H1 (cell line): ENCODE measurements at regions not wholly inside any gene's neighbourhood (a gene's known extent, or its start where the extent isn't known, plus 50 kb on each side); places are given as distances from the start of the nearest gene placed in this dataset.

Experiments
- CTCF ChIA-PET: fragments of 300-600 bp; sonication (Branson Sonifier 250); formaldehyde crosslinking; loops from one replicate; lab custom pipeline; 2021; ENCODE audit not compliant: partially characterized antibody; lab: Charles Lee
- POLR2A ChIA-PET: fragments of 300-600 bp; sonication (Branson Sonifier 250); formaldehyde crosslinking; loops from one replicate; lab custom pipeline; 2021; ENCODE audit warnings: inconsistent platforms; ENCODE audit not compliant: partially characterized antibody; lab: Charles Lee
- DNase-seq, 2 experiments: peaks; one replicate each; pipeline versions ENCODE4 v3.0.0 to v3.0.0-alpha.2; 2010 to 2022; ENCODE audit warnings: low spot score in 2 of 2, low read depth in 1 of 2, mixed read lengths in 1 of 2
- FAIRE-seq: peaks from 2 replicates; lab custom pipeline; 2011; peaks lifted over from hg19 to GRCh38; lab: Jason Lieb, UNC
- H2AFZ ChIP-seq: 2 replicates; pipeline ENCODE4 v1.8.1; 2012; ENCODE audit warnings: low read length, inconsistent platforms
- H2AK5ac ChIP-seq: 2 replicates; pipeline ENCODE4 v1.6.1; 2013; ENCODE audit warnings: low read depth, low read length
- H2BK120ac ChIP-seq: replicated peaks from 2 replicates; pipeline ENCODE3; 2013; ENCODE audit warnings: low read depth, low read length, inconsistent platforms
- H2BK12ac ChIP-seq: 2 replicates; pipeline ENCODE4 v1.6.1; 2013; ENCODE audit warnings: low read depth, low read length
- H2BK15ac ChIP-seq: 2 replicates; pipeline ENCODE4 v1.6.1; 2013; ENCODE audit warnings: low read length
- H2BK20ac ChIP-seq: 2 replicates; pipeline ENCODE4 v1.6.1; 2013; ENCODE audit warnings: low read length
- H2BK5ac ChIP-seq: 2 replicates; pipeline ENCODE4 v1.6.1; 2013; ENCODE audit warnings: low read depth, low read length
- H3K14ac ChIP-seq: 2 replicates; pipeline ENCODE4 v1.6.1; 2013; ENCODE audit warnings: inconsistent platforms; ENCODE audit not compliant: insufficient read length
- H3K18ac ChIP-seq: 2 replicates; pipeline ENCODE4 v1.6.1; 2013; ENCODE audit warnings: low read length; ENCODE audit errors: extremely low read depth
- H3K23ac ChIP-seq: 2 replicates; pipeline ENCODE4 v1.6.1; 2013; ENCODE audit warnings: inconsistent platforms; ENCODE audit not compliant: insufficient read length
- H3K23me2 ChIP-seq: 2 replicates; pipeline ENCODE4 v1.6.1; 2013; ENCODE audit warnings: low read depth, low read length
- H3K27ac ChIP-seq: 2 replicates; pipeline ENCODE4 v1.6.1; 2011; ENCODE audit warnings: low read depth, low read length, inconsistent platforms
- H3K27me3 ChIP-seq, 4 experiments: replicated peaks in 1 of 4; 1 replicate in 1 of 4; 2 replicates in 3 of 4; pipeline versions ENCODE4 v1.6.1 to v1.8.1; 2011 to 2013; ENCODE audit warnings: low read length in 3 of 4, mild to moderate bottlenecking in 3 of 4, inconsistent platforms in 2 of 4, mixed read lengths in 2 of 4, moderate library complexity in 1 of 4; ENCODE audit not compliant: control insufficient read depth in 3 of 4, insufficient read depth in 3 of 4; ENCODE audit errors: extremely low read depth in 1 of 4
- H3K36me3 ChIP-seq, 4 experiments: 2 replicates each; pipeline versions ENCODE4 v1.6.1 to v1.8.1; 2011 to 2013; ENCODE audit warnings: mild to moderate bottlenecking in 4 of 4, low read length in 3 of 4, moderate library complexity in 2 of 4, control low read depth in 1 of 4, inconsistent platforms in 1 of 4; ENCODE audit not compliant: insufficient read depth in 4 of 4, control insufficient read depth in 2 of 4
- H3K4ac ChIP-seq: replicated peaks from 2 replicates; pipeline ENCODE3; 2013; ENCODE audit warnings: low read length, low read depth, mixed read lengths, inconsistent platforms; ENCODE audit not compliant: insufficient read length
- H3K4me1 ChIP-seq, 4 experiments: replicated peaks in 1 of 4; 1 replicate in 1 of 4; 2 replicates in 3 of 4; pipeline versions ENCODE4 v1.6.1 to v1.8.1; 2011 to 2013; ENCODE audit warnings: low read length in 3 of 4, inconsistent platforms in 2 of 4, mixed read lengths in 1 of 4; ENCODE audit not compliant: insufficient read depth in 4 of 4, control insufficient read depth in 3 of 4
- H3K4me2 ChIP-seq, 2 experiments: 2 replicates each; pipeline versions ENCODE4 v1.6.1 to v1.8.1; 2011 to 2013; ENCODE audit warnings: low read depth in 2 of 2, low read length in 2 of 2, control low read depth in 1 of 2, inconsistent platforms in 1 of 2, mild to moderate bottlenecking in 1 of 2; ENCODE audit not compliant: insufficient read depth in 1 of 2
- H3K4me3 ChIP-seq, 4 experiments: fragments of 200-600, 300-600 bp in 1 of 4; sonication (generic), shearing (Covaris generic), sonication (Bioruptor Twin) in 1 of 4; 2 replicates each; pipeline versions ENCODE4 v1.5.1 to v1.8.1; 2011 to 2016; ENCODE audit warnings: low read length in 4 of 4, low read depth in 3 of 4, control low read depth in 2 of 4, inconsistent platforms in 2 of 4, mild to moderate bottlenecking in 2 of 4, mixed read lengths in 1 of 4, moderate library complexity in 1 of 4; ENCODE audit not compliant: insufficient read depth in 2 of 4; ENCODE audit errors: extremely low read depth in 1 of 4
- H3K56ac ChIP-seq: replicated peaks from 2 replicates; pipeline ENCODE3; 2013; ENCODE audit warnings: low read depth, mild to moderate bottlenecking, mixed read lengths, low read length, inconsistent platforms; ENCODE audit not compliant: insufficient read length
- H3K79me1 ChIP-seq: 2 replicates; pipeline ENCODE4 v1.6.1; 2013; ENCODE audit warnings: low read depth, low read length, control low read depth
- H3K79me2 ChIP-seq, 2 experiments: 2 replicates each; pipeline versions ENCODE4 v1.6.1 to v1.8.1; 2012 to 2013; ENCODE audit warnings: low read length in 2 of 2, mild to moderate bottlenecking in 2 of 2, inconsistent platforms in 1 of 2; ENCODE audit not compliant: insufficient read depth in 2 of 2, control insufficient read depth in 1 of 2
- H3K9ac ChIP-seq, 4 experiments: replicated peaks in 1 of 4; 1 replicate in 1 of 4; 2 replicates in 3 of 4; pipeline versions ENCODE4 v1.6.1 to v1.8.1; 2011 to 2013; ENCODE audit warnings: low read depth in 3 of 4, low read length in 3 of 4, control low read depth in 2 of 4, mild to moderate bottlenecking in 2 of 4, moderate library complexity in 2 of 4, inconsistent platforms in 1 of 4; ENCODE audit errors: extremely low read depth in 1 of 4
- H3K9me3 ChIP-seq, 2 experiments: 2 replicates each; pipeline versions ENCODE4 v1.6.1 to v1.8.1; 2012 to 2013; ENCODE audit warnings: mild to moderate bottlenecking in 2 of 2, moderate library complexity in 2 of 2, control low read depth in 1 of 2, inconsistent platforms in 1 of 2, low read depth in 1 of 2, low read length in 1 of 2, mixed read lengths in 1 of 2; ENCODE audit not compliant: insufficient read depth in 2 of 2
- H4K20me1 ChIP-seq, 2 experiments: replicated peaks in 1 of 2; 2 replicates each; pipeline versions ENCODE3 to v1.8.1; 2011 to 2013; ENCODE audit warnings: inconsistent platforms in 2 of 2, low read length in 2 of 2, mild to moderate bottlenecking in 1 of 2; ENCODE audit not compliant: insufficient read depth in 2 of 2, control insufficient read depth in 1 of 2
- H4K5ac ChIP-seq: 2 replicates; pipeline ENCODE4 v1.6.1; 2013; ENCODE audit warnings: low read length, low read depth, mixed read lengths, inconsistent platforms; ENCODE audit not compliant: insufficient read length
- H4K8ac ChIP-seq: 2 replicates; pipeline ENCODE4 v1.8.0; 2013; ENCODE audit warnings: mild to moderate bottlenecking, moderate library complexity, low read length, inconsistent platforms; ENCODE audit not compliant: insufficient read depth; ENCODE audit errors: extremely low read depth
- H4K91ac ChIP-seq: replicated peaks from 2 replicates; pipeline ENCODE3; 2013; ENCODE audit warnings: low read length, mixed read lengths, inconsistent platforms; ENCODE audit not compliant: insufficient read length
- MAX ChIP-seq: IDR thresholded peaks from 2 replicates; pipeline ENCODE4 v1.6.1; 2012; ENCODE audit warnings: inconsistent platforms
- WGBS, 2 experiments: shearing (Covaris generic) in 1 of 2; methylation state at CpG; one replicate each; pipeline versions ENCODE4 v1.1.6 to v1.1.7; 2013 to 2015; ENCODE audit warnings: low lambda C conversion rate in 2 of 2, mixed read lengths in 2 of 2, inconsistent platforms in 1 of 2, low coverage in 1 of 2, missing lambda C conversion rate in 1 of 2; ENCODE audit not compliant: insufficient replicate concordance in 2 of 2, insufficient coverage in 1 of 2, insufficient read length in 1 of 2; ENCODE audit errors: extremely low coverage in 1 of 2, missing lambda C conversion rate in 1 of 2; 5-methylcytosine and 5-hydroxymethylcytosine counted together

GRCh38 chr5:36363744-36364143 lies 62.0 kb upstream of the RANBP3L start:
- 88% methylated on average over 2 of the region's 2 CpGs; no CpG with 5 or more reads in 1 of the 2 experiments for WGBS, 2 experiments
- Histone ChIP-seq H2BK15ac (no peak overlapping the region), H3K18ac (no peak overlapping the region), H3K27me3 (no peaks in the 10 kb centered on the region), H4K91ac (no peak overlapping the region), H2BK5ac (no peak overlapping the region), H4K20me1 (no peaks in the 10 kb centered on the region), H3K4me2 (no peak overlapping the region), H3K9ac (no peak overlapping the region), H3K23me2 (no peaks in the 10 kb centered on the region), H2AFZ (no peak overlapping the region), H2AK5ac (no peak overlapping the region), H3K36me3 (no peaks in the 10 kb centered on the region), H3K27ac (no peak overlapping the region), H3K79me1 (no peaks in the 10 kb centered on the region), H3K23ac (no peak overlapping the region), H3K9me3 (no peaks in the 10 kb centered on the region), H3K4me3 (no peak overlapping the region), H3K79me2 (no peaks in the 10 kb centered on the region), H2BK12ac (no peak overlapping the region), H2BK120ac (no peak overlapping the region), H4K5ac (no peak overlapping the region), H3K4me1 (no peaks in the 10 kb centered on the region), H3K4ac (no peak overlapping the region), H3K14ac (no peak overlapping the region), H4K8ac (no peak overlapping the region), H2BK20ac (no peak overlapping the region), H3K56ac (no peak overlapping the region)
- no peak for FAIRE-seq
- no peak for DNase-seq
- POLR2A ChIA-PET = no interaction called here
- TF ChIP-seq MAX = no peak
- CTCF ChIA-PET = interaction anchor here (0.7 to 1.4 kb wide), 5 partner anchors 8 to 77 kb away, joined by 3 to 5 read pairs (median 3); no protein-coding TSS in a partner anchor
